ENCODE measurements at regions not wholly inside any gene's neighbourhood (a gene's known extent, or its start where the extent isn't known, plus 50 kb on each side); places are given as distances from the start of the nearest gene placed in this dataset.

- Histone ChIP-seq H3K4me1 (no peaks in the 10 kb centered on the region), H3K27ac (no peak overlapping the region), H3K27me3 (no peaks in the 10 kb centered on the region), H3K9me3 (no peaks in the 10 kb centered on the region), H3K36me3 (replicated peaks in 1 of 2; ENCODE audit: insufficient read depth in 1 of 2, low read depth in 2 of 2) (no peaks in the 10 kb centered on the region), H3K4me3 (no peak overlapping the region)
- DNase-seq (no peak), ATAC-seq (no peak)
- intact Hi-C loops (cut with DNase I) = no loop called here
- TF ChIP-seq POLR2A (IDR thresholded peaks at IDR 0.05) (no peak), CTCF (IDR thresholded peaks at IDR 0.05) (no peak)
- 51 to 57% methylated on average over 8 of the region's 8 CpGs for WGBS, 2 donors
These were observed 257.5 kb downstream of the NSG2 start for GRCh38 chr5:174303035-174303434.

GRCh38 chr5:174303437-174304045, 258.0 kb downstream of the NSG2 start:
- Histone ChIP-seq H3K27ac (no peak overlapping the region), H3K4me3 (no peak overlapping the region), H3K27me3 (no peaks in the 10 kb centered on the region), H3K4me1 (no peaks in the 10 kb centered on the region), H3K36me3 (replicated peaks in 1 of 2; ENCODE audit: insufficient read depth in 1 of 2, low read depth in 2 of 2) (no peaks in the 10 kb centered on the region), H3K9me3 (no peaks in the 10 kb centered on the region)
- ATAC-seq (no peak), DNase-seq (no peak)
- intact Hi-C loops (cut with DNase I) = no loop called here
- 54 to 64% methylated on average over 10 of the region's 10 CpGs for WGBS, 2 donors
- TF ChIP-seq CTCF (IDR thresholded peaks at IDR 0.05) (no peak), POLR2A (IDR thresholded peaks at IDR 0.05) (no peak)

- TF ChIP-seq POLR2A (IDR thresholded peaks at IDR 0.05) = no peak
- TF ChIP-seq CTCF (IDR thresholded peaks at IDR 0.05) = no peak
- Histone ChIP-seq H3K9me3 (no peaks in the 10 kb centered on the region), H3K36me3 (replicated peaks in 1 of 2; ENCODE audit: insufficient read depth in 1 of 2, low read depth in 2 of 2) (no peaks in the 10 kb centered on the region), H3K27ac (no peak overlapping the region), H3K4me3 (no peak overlapping the region), H3K4me1 (no peaks in the 10 kb centered on the region), H3K27me3 (no peaks in the 10 kb centered on the region)
- 61 to 81% methylated on average over 6 to 8 of the region's 8 CpGs for WGBS, 2 donors
- DNase-seq = no peak
- ATAC-seq = no peak
- intact Hi-C loops (cut with DNase I) = no loop called here
These were observed 259.8 kb downstream of the NSG2 start for GRCh38 chr5:174305241-174305681.

GRCh38 chr5:174306345-174307030, 261.0 kb downstream of the NSG2 start:
- DNase-seq (no peak), ATAC-seq (no peak)
- intact Hi-C loops (cut with DNase I) = no loop called here
- H3K36me3 ChIP-seq (replicated peaks in 1 of 2; ENCODE audit: insufficient read depth in 1 of 2, low read depth in 2 of 2) = no peaks in the 10 kb centered on the region
- H3K4me3 ChIP-seq = no peak overlapping the region
- 73% methylated on average over 11 of the region's 11 CpGs for WGBS, 2 donors
- peaks cover 0 to 3% of the 10 kb centered on the region in 2 donors for H3K27me3 ChIP-seq
- no peaks in the 10 kb centered on the region for H3K9me3 ChIP-seq
- H3K27ac ChIP-seq = no peak overlapping the region
- H3K4me1 ChIP-seq = peaks cover 2% of the 10 kb centered on the region
- TF ChIP-seq CTCF (IDR thresholded peaks at IDR 0.05) (no peak), POLR2A (IDR thresholded peaks at IDR 0.05) (no peak)

GRCh38 chr5:174307031-174307408, 261.5 kb downstream of the NSG2 start:
- H3K27ac ChIP-seq = no peak overlapping the region
- no peak overlapping the region for H3K4me3 ChIP-seq
- no peak for ATAC-seq
- intact Hi-C loops (cut with DNase I) = no loop called here
- DNase-seq = no peak
- no peaks in the 10 kb centered on the region for H3K36me3 ChIP-seq (replicated peaks in 1 of 2; ENCODE audit: insufficient read depth in 1 of 2, low read depth in 2 of 2)
- H3K4me1 ChIP-seq = peaks cover 7% of the 10 kb centered on the region
- no peak for TF ChIP-seq CTCF (IDR thresholded peaks at IDR 0.05)
- no peak for TF ChIP-seq POLR2A (IDR thresholded peaks at IDR 0.05)
- H3K9me3 ChIP-seq = no peaks in the 10 kb centered on the region
- WGBS, 2 donors = 60 to 63% methylated on average over 11 of the region's 11 CpGs
- peaks cover 0 to 8% of the 10 kb centered on the region in 2 donors for H3K27me3 ChIP-seq

Measured in body of pancreas (tissue), 4 donors.